ENCODE measurements at regions not wholly inside any gene's neighbourhood (a gene's known extent, or its start where the extent isn't known, plus 50 kb on each side); places are given as distances from the start of the nearest gene placed in this dataset.

DNA sequence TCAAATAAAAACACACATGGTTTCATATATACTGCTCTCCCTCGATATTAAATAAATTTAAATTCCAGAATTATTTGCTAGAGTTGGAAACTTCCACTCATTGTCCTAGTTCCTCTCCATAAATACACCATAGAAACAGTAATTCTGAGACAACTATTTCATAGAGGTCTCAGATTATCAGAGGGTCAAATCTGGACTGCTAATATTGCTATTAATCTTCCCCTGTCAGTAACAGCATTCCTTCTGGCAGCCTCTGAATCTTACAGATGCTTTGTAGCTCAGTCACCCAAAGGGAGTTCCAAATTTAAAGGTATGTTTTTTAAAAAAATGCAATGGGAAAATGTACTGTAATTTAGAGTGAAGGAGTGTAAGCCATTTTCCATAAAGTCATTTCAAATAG, 428.8 kb downstream of the PYDC2 start:
- TF ChIP-seq, protein P1, sequence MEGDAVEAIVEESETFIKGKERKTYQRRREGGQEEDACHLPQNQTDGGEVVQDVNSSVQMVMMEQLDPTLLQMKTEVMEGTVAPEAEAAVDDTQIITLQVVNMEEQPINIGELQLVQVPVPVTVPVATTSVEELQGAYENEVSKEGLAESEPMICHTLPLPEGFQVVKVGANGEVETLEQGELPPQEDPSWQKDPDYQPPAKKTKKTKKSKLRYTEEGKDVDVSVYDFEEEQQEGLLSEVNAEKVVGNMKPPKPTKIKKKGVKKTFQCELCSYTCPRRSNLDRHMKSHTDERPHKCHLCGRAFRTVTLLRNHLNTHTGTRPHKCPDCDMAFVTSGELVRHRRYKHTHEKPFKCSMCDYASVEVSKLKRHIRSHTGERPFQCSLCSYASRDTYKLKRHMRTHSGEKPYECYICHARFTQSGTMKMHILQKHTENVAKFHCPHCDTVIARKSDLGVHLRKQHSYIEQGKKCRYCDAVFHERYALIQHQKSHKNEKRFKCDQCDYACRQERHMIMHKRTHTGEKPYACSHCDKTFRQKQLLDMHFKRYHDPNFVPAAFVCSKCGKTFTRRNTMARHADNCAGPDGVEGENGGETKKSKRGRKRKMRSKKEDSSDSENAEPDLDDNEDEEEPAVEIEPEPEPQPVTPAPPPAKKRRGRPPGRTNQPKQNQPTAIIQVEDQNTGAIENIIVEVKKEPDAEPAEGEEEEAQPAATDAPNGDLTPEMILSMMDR (IDR thresholded peaks at IDR 0.05) = no peak
- TF ChIP-seq POLR2AphosphoS5 (IDR thresholded peaks at IDR 0.05; ENCODE audit: low read depth, low read length) (no peak), TCF7L2 (IDR thresholded peaks at IDR 0.05; ENCODE audit: low read depth, low read length) (no peak)
- TF ChIP-seq, protein P2, sequence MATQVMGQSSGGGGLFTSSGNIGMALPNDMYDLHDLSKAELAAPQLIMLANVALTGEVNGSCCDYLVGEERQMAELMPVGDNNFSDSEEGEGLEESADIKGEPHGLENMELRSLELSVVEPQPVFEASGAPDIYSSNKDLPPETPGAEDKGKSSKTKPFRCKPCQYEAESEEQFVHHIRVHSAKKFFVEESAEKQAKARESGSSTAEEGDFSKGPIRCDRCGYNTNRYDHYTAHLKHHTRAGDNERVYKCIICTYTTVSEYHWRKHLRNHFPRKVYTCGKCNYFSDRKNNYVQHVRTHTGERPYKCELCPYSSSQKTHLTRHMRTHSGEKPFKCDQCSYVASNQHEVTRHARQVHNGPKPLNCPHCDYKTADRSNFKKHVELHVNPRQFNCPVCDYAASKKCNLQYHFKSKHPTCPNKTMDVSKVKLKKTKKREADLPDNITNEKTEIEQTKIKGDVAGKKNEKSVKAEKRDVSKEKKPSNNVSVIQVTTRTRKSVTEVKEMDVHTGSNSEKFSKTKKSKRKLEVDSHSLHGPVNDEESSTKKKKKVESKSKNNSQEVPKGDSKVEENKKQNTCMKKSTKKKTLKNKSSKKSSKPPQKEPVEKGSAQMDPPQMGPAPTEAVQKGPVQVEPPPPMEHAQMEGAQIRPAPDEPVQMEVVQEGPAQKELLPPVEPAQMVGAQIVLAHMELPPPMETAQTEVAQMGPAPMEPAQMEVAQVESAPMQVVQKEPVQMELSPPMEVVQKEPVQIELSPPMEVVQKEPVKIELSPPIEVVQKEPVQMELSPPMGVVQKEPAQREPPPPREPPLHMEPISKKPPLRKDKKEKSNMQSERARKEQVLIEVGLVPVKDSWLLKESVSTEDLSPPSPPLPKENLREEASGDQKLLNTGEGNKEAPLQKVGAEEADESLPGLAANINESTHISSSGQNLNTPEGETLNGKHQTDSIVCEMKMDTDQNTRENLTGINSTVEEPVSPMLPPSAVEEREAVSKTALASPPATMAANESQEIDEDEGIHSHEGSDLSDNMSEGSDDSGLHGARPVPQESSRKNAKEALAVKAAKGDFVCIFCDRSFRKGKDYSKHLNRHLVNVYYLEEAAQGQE (IDR thresholded peaks at IDR 0.05; ENCODE audit: insufficient read depth in 1 of 2, low read depth in 2 of 2, low read length in 1 of 2) = no peak

Measured in Panc1 (cell line).